ENCODE measurements at regions not wholly inside any gene's neighbourhood (a gene's known extent, or its start where the extent isn't known, plus 50 kb on each side); places are given as distances from the start of the nearest gene placed in this dataset.

GRCh38 chr3:23748398-23749110 is 57.2 kb upstream of the UBE2E1 start:
- peak; percentile 98 for DNase-seq

GRCh38 chr3:23749609-23750008 is 56.1 kb upstream of the UBE2E1 start:
- DNase-seq = no peak

GRCh38 chr3:23750573-23751210 is 55.1 kb upstream of the UBE2E1 start:
- no peak for DNase-seq

GRCh38 chr3:23751212-23751723 is 54.5 kb upstream of the UBE2E1 start:
- no peak for DNase-seq

- DNase-seq = no peak
These were observed 53.6 kb upstream of the UBE2E1 start for GRCh38 chr3:23752126-23752525.

GRCh38 chr3:23754215-23754614 is 51.5 kb upstream of the UBE2E1 start:
- no peak for DNase-seq

Data from MV-4-11 (cell line).